Pancreas (tissue), 10 donors: ENCODE measurements at regions not wholly inside any gene's neighbourhood (a gene's known extent, or its start where the extent isn't known, plus 50 kb on each side); places are given as distances from the start of the nearest gene placed in this dataset.

Experiments used
- ATAC-seq, 4 donors: fragments of 200-7000 bp; cut with Tn5 transposase; one replicate each; pipeline versions ENCODE4 v1.8.0 to v1.9.1; 2020; ENCODE audit warnings: mild to moderate bottlenecking in 4 of 4, moderate library complexity in 4 of 4
- DNase-seq, 6 donors: peaks; one replicate each; pipeline ENCODE4 v3.0.0-alpha.2; 2020
- FAIRE-seq: peaks from 2 replicates; lab custom pipeline; 2012; peaks lifted over from hg19 to GRCh38; lab: Jason Lieb, UNC
- H3K27ac ChIP-seq, 4 donors: fragments of 200-600 bp; sonication (generic); 1 replicate in 3 of 4; 2 replicates in 1 of 4; pipeline versions ENCODE4 v1.5.0 to v1.8.0; 2020
- H3K27me3 ChIP-seq, 4 donors: fragments of 200-600 bp; one replicate each; pipeline ENCODE4 v1.8.0; 2021
- H3K36me3 ChIP-seq, 3 donors: fragments of 200-600 bp; sonication (generic) in 1 of 3; one replicate each; pipeline versions ENCODE4 v1.5.0 to v1.8.0; 2020 to 2021
- H3K4me1 ChIP-seq, 3 donors: fragments of 200-600 bp; one replicate each; pipeline ENCODE4 v1.8.0; 2021
- H3K4me3 ChIP-seq, 4 donors: fragments of 200-600 bp; sonication (generic) in 2 of 4; one replicate each; pipeline versions ENCODE4 v1.5.0 to v1.8.0; 2020 to 2021
- H3K9me3 ChIP-seq, 4 donors: fragments of 200-600 bp; one replicate each; pipeline ENCODE4 v1.8.0; 2021
- WGBS, 2 donors: extraction: QIAGEN DNeasy Blood & Tissue Kit; methylation state at CpG; one replicate each; pipeline ENCODE4 v1.1.7; 2013; 5-methylcytosine and 5-hydroxymethylcytosine counted together
- intact Hi-C, 3 donors: fragments of 100-400 bp; cut with DNase I; formaldehyde crosslinking; loops; one replicate each; pipeline versions ENCODE4 v1.11.1 to v1.14.2; 2022
- TF ChIP-seq, protein P1 (sequence below), 4 donors: fragments of 200-600 bp; sonication (generic) in 3 of 4; IDR thresholded peaks; one replicate each; pipeline versions ENCODE4 v1.5.0 to v1.8.0; 2021; ENCODE audit warnings: antibody characterized with exemption in 4 of 4
- donor health status: healthy with polysubstance abuse.
- donor health status: DM: no; HTN: no; CAD: no; lungs with moderate emphysema.
- donor health status: DM: no; HTN: no; CAD: no.
- donor health status: control.
- donor health status: control.
- donor health status: Bipolar disorder and iron deficiency.
- donor health status: DM: yes; HTN: yes; CAD: no.
- donor health status: DM: no; HTN: no; CAD: no.
- donor health status: DM: no; HTN: no; CAD: no.
- donor health status: DM: yes; HTN: yes; CAD: no.

DNA sequence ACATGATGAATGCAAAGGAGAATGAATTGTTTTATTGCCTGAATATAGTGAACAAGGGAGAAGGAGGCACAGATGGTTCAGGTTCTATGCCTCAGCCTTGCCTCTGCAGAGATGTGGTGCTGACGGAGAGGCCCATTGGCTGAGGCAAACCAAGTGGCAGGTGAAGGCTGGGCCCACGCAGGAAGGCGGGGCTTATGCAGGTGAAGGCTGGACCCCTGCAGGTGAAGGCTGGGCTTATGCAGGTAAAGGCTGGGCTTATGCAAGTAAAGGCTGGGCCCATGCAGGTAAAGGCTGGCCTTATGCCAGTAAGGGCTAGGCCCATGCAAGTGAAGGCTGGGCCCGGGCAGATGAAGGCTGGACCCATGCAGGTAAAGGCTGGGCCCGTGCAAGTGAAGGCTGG lies 414.7 kb downstream of the LRATD1 start:
- no peak overlapping the region for H3K27ac ChIP-seq
- FAIRE-seq (no peak), ATAC-seq (no peak), DNase-seq (peak in 1 of 6 donors; percentile 42)
- no peaks in the 10 kb centered on the region for H3K4me1 ChIP-seq
- H3K9me3 ChIP-seq: no peaks in the 10 kb centered on the region
- intact Hi-C loops: no loop called here
- no peak overlapping the region for H3K4me3 ChIP-seq
- H3K36me3 ChIP-seq: no peaks in the 10 kb centered on the region
- 77 to 90% methylated on average over 5 of the region's 5 CpGs for WGBS, 2 donors
- no peaks in the 10 kb centered on the region for H3K27me3 ChIP-seq
- TF ChIP-seq, protein P1, sequence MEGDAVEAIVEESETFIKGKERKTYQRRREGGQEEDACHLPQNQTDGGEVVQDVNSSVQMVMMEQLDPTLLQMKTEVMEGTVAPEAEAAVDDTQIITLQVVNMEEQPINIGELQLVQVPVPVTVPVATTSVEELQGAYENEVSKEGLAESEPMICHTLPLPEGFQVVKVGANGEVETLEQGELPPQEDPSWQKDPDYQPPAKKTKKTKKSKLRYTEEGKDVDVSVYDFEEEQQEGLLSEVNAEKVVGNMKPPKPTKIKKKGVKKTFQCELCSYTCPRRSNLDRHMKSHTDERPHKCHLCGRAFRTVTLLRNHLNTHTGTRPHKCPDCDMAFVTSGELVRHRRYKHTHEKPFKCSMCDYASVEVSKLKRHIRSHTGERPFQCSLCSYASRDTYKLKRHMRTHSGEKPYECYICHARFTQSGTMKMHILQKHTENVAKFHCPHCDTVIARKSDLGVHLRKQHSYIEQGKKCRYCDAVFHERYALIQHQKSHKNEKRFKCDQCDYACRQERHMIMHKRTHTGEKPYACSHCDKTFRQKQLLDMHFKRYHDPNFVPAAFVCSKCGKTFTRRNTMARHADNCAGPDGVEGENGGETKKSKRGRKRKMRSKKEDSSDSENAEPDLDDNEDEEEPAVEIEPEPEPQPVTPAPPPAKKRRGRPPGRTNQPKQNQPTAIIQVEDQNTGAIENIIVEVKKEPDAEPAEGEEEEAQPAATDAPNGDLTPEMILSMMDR (IDR thresholded peaks at IDR 0.05): no peak

DNA sequence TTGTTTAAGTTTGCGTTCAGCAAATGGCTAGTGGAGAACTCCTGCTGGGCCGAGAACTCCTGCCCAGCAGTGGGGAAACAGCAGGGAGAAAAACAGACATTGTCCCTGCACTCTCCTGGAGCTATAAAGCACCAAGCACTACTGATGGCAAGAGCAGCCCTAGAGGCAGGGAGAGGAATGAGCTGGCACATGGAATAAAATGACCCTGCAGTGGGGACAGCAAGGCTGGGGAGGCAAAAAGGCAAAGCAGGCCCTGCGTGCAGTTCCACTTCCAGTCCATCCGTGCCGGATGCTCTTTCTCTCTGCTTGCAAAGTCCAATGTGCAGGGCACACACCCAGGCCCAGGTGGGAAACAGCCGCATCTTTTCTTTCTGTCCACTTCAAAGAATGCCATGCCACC lies 415.5 kb downstream of the LRATD1 start:
- intact Hi-C loops: no loop called here
- FAIRE-seq (no peak), ATAC-seq (no peak), DNase-seq (no peak)
- no peaks in the 10 kb centered on the region for H3K36me3 ChIP-seq
- 81 to 96% methylated on average over 6 of the region's 6 CpGs for WGBS, 2 donors
- no peaks in the 10 kb centered on the region for H3K4me1 ChIP-seq
- no peaks in the 10 kb centered on the region for H3K27me3 ChIP-seq
- TF ChIP-seq, protein P1 (IDR thresholded peaks at IDR 0.05): no peak
- H3K27ac ChIP-seq: no peak overlapping the region
- no peaks in the 10 kb centered on the region for H3K9me3 ChIP-seq
- H3K4me3 ChIP-seq: no peak overlapping the region

DNA sequence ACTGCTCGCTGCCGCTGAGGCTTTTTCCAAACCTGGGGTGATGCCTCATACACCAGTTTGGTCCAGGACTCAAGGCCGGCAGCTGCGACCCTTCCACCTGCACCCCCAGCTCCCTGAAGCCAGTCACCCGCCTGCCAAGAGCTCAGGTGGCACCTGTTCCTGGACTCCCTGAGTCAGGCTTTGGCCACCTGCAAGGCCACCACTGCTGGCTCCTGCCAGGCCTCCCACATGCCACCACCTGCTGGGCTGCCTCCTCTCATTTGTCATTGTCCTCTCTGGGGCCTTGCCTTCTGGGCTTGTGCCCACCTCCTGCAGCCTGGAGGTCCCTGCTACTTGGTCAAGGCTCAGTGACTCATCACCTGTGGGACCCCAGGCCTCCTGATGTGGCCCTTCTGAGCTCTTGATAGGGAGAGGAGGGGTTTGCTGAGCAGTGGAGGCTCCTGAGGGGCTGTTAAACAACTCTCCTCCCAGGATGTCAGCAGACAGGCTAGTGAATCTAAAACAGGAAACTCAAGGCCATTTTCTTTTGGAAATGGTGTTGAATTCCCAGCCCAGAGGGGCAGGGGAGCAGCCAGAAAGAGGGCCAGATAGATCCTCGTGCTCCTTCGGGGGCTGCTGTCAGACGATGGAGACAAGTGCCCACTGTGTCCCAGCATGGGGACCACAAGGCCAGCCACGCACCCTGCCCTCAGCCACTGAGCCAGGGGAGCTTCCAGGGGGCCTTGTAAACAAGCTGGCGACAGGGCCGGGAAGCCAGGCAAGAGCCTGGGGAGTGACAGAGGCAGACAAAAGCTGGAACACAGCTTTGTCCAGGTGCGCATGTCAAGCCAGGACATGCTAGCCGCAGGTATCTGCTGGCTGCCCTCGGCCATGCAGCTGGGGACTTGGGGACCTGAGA lies 416.8 kb downstream of the LRATD1 start:
- ATAC-seq: peak; percentile 80 to 96 (median 87)

DNA sequence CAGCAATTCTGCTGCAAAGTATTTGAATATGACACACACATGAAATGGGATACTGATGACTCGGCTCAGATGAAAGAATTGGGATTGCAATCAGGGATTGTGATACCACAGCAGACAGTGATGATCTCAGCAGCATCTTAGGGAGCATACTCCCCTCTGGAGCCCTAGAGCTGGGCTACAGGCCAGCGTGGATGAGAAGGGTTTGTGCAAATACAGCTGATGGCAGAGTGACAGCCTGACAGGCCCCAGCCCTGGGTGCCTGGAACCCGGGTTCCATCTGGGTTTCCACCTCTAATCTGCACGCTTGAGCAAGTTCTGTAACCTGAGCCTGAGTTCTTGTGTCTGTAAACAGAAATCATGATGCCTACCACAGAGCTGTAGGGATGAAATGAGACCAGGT lies 418.0 kb downstream of the LRATD1 start:
- 44 to 52% methylated on average over 4 of the region's 4 CpGs for WGBS, 2 donors
- H3K4me1 ChIP-seq: no peaks in the 10 kb centered on the region
- no peak overlapping the region for H3K4me3 ChIP-seq
- TF ChIP-seq, protein P1 (IDR thresholded peaks at IDR 0.05): no peak
- DNase-seq (no peak), ATAC-seq (peak in 2 of 4 donors; percentile 24 to 35), FAIRE-seq (no peak)
- H3K36me3 ChIP-seq: no peaks in the 10 kb centered on the region
- no peaks in the 10 kb centered on the region for H3K27me3 ChIP-seq
- H3K27ac ChIP-seq: no peak overlapping the region
- intact Hi-C loops: no loop called here
- no peaks in the 10 kb centered on the region for H3K9me3 ChIP-seq

More for the DNA sequence above, 416.8 kb downstream of the LRATD1 start:
- DNase-seq (peak; percentile 41 to 84 (median 65)), FAIRE-seq (no peak)
- WGBS, 2 donors: 64 to 69% methylated on average over 14 of the region's 14 CpGs
- intact Hi-C loops: no loop called here
- H3K27me3 ChIP-seq: no peaks in the 10 kb centered on the region
- H3K4me3 ChIP-seq: no peak overlapping the region
- H3K9me3 ChIP-seq: no peaks in the 10 kb centered on the region
- H3K27ac ChIP-seq: peak overlapping the region in 1 of 4 donors; percentile 1
- TF ChIP-seq, protein P1 (IDR thresholded peaks at IDR 0.05): no peak
- H3K4me1 ChIP-seq: no peaks in the 10 kb centered on the region
- no peaks in the 10 kb centered on the region for H3K36me3 ChIP-seq

DNA sequence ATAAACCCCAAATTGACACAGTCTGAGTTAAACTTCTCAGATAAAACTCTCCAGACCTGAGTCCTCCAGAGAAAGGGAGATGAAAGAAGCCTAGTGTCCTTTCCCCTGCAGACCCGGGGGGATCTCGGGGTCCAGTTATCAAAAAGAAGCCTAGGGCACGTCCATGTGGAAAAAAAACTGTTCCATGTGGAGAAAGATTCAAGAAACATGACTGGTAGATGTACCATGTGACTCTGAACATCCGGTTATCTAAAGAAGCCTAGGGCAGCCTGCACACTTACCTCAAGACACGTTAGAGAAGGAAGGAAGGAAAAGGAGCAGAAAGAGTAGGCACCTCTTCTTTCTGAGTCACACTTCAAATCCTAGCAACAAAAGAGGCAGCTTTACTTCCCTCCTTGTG lies 421.0 kb downstream of the LRATD1 start:
- Histone ChIP-seq H3K9me3 (no peaks in the 10 kb centered on the region), H3K27me3 (no peaks in the 10 kb centered on the region), H3K4me3 (no peak overlapping the region), H3K4me1 (no peaks in the 10 kb centered on the region), H3K27ac (no peak overlapping the region), H3K36me3 (no peaks in the 10 kb centered on the region)
- 87 to 90% methylated on average over 5 of the region's 5 CpGs for WGBS, 2 donors
- TF ChIP-seq, protein P1 (IDR thresholded peaks at IDR 0.05): no peak
- FAIRE-seq: no peak
- no peak for DNase-seq
- ATAC-seq: no peak
- intact Hi-C loops: no loop called here
